ENCODE measurements at regions not wholly inside any gene's neighbourhood (a gene's known extent, or its start where the extent isn't known, plus 50 kb on each side); places are given as distances from the start of the nearest gene placed in this dataset.

GRCh38 chr10:62723375-62723774, 81.1 kb upstream of the ADO start:
- DNase-seq, result no peak

GRCh38 chr10:62724465-62724864, 80.1 kb upstream of the ADO start:
- DNase-seq, result no peak

- no peak for DNase-seq
Measured at GRCh38 chr10:62726142-62726541, 78.4 kb upstream of the ADO start.

- DNase-seq, result no peak
Measured at GRCh38 chr10:62726638-62727037, 77.9 kb upstream of the ADO start.

- DNase-seq, result no peak
Measured at GRCh38 chr10:62727934-62728333, 76.6 kb upstream of the ADO start.

DNA sequence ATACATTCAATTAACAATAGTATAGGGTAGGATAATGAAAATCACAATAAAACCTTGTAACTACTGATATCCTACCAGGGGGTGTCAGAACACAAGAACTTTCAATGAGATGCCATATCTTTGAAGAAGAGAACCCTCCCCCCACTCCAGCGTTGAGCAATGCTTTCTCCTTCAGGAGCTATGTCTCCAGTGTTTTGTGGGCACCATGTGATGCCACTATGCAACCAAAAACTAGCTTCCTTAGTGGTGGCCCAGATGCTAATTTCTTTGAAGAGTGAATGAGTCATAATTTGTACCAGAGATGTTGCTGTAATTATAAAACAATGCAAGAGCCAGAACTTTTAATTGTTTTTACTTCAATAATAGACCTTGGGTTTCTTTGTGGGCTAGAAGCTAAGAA, 76.0 kb upstream of the ADO start:
- DNase-seq, result no peak

DNA sequence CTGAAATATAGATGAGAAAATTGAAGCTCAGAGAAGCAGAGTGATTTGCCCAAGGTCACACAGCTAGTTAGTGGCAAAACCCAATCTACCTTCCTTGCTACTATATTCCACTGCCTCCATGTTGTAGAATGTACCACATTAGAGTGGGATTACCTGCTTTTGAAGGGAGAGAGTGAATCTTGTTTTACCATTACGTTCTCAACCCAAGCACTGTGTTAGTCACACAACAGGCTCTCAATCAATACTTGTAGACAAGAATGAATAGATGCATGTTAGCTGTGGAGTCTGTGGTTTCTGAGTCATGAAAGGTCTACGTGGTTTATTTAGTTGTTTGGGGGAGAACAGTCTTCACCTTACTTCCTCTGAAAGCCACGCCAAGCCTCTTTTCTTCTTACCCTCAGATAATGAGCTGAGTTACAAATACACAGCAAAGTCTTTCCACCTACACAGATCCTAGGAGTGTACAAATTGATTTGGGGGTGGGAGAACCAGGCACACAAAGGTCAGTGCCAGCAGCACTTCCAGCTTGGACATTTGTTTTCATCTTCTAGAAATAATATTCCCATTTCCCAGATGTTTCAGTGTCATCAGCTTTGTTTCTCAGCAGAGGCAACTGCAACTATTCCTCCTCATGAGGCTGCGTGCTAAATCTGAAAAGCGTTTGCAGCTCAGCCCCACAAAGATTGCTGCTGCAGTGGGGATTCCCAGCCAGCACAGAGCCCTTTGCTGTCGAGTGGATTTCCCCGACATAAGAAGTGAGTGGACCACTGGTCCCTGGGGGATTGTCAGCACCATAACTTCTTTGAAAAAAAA, 71.5 kb upstream of the ADO start:
- no peak for DNase-seq

GRCh38 chr10:62733654-62734293, 70.7 kb upstream of the ADO start:
- no peak for DNase-seq

DNA sequence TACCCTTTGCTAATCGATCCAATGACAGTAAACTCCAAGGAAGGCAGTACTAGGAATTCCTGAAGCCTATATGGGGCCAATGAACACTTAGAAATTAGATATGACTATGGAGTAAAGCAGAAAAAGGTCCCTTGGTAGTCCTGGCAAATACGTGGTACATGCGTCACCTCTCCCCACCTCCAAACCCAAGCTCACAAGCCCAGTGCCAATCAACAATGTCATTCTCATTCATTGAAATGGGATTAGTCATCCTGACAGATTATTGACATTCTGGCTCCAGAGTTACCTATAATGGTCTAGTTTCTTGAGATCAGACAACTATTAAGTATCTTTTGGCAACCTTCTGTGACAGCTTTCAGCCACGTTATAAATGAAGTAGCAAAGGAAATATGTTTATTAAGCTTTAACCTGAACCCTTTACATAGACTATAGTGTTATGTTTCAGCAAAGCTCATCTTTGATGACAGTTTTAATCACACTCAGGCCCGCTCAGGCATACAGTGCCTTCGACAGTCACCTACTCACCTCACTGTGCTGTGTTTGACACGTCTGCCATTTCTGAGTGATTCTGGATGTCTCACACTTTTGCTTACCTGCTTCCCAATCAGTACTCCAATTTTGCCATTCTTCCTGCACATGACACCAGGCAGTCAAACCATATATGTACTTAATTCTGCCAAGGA, 69.6 kb upstream of the ADO start:
- DNase-seq, result no peak

- DNase-seq, result no peak
Measured at GRCh38 chr10:62735464-62736167, 68.9 kb upstream of the ADO start.

DNA sequence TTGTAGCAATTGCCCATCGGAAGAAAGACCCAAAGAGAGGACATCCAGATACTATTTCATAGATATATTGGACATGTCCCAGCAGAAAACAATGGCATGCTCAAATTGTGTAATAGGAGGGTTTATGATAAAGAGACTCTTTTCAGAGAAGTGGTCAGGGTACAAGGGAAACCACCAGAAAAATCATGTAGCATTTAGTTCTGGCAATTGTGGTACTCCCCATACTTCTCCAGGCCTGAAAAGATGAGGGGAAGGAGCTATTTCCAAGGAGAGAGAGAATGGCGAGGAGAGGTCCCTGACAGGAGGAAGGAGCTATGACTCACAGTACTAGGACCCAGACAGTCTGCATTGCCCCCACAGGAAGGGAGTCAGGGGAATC, 68.4 kb upstream of the ADO start:
- no peak for DNase-seq

- no peak for DNase-seq
Measured at GRCh38 chr10:62738916-62739315, 65.6 kb upstream of the ADO start.

- no peak for DNase-seq
Measured at GRCh38 chr10:62740885-62741745, 63.4 kb upstream of the ADO start.

DNA sequence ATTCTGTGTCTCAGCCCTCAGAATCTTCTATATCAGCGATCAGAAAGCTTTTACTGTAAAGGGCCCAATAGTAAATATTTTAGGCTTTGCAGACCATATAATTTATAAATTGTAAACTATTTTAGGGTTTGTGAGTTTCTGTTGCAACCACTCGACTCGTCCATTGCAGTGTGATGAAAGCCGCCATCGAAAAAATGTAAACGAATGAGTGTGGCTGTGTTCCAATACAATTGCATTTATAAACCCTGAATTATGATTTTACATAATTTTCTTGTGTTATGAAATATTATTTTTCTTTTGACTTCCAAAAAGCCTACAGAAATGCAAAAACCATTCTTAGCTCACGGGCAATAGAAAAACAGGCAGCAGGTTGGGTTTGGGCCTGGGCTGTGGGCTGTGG, 62.5 kb upstream of the ADO start:
- DNase-seq, result no peak

DNA sequence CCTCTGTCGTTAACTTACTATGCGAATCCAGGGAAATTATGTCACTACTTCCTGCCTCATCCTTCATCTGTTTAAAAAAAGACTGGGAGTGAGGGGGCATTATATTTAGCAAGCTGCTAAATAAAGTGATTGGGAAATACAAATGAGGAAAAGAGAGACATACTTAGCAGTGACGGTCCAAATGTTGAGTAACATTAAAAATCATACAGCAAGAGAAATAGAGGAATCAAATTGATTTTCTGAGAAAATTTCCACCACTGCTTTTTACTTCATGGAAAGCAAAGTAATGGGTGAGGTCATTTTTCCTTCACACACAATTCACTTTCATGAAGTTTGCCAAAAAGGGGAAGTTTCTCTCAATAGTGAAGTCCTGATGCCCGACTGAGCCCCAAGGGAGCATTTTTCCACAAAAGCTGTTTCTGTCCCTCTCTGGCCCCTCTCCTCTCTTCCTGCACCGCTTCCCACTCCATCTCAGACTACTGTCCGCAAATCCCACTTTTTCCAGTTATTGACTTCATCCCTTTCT, 61.9 kb upstream of the ADO start:
- DNase-seq, result no peak

DNA sequence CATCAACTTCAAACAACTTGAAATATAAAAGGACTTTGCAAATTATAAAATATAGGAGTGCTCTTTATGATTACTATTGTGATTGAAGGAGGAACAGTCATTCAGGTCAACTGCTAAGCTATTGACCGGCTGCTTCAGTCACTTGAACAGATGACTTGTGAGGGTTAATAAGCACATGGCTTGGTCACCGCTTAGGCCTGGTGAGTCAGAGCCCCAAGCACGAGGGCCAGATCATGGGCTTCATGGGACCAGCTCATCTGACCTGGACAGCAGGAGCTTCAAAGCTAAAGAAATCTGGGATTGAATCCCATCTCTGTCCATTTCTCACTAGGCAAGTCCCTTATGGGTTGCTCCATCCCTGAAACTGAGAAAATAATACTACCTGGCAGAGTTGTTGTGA, 60.4 kb upstream of the ADO start:
- DNase-seq, result no peak

DNA sequence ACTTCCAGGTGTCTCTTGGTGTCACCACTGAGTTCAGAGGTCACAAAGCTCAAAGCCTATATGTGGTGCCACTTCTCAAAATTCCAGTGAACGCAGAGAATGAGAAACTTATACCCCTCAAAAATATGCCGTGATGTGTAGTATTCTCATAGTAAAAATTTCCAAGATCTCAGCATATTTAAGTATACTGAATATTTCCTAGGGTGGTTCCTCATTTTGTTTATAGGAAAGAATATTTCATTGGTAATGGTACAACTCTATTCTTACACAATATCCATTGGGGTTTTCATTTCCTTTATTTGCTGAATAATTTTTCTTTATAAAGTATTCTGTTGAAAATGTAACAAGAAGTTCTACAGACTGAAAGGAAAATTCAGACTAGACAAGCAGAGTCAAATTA, 58.9 kb upstream of the ADO start:
- DNase-seq, result no peak

DNA sequence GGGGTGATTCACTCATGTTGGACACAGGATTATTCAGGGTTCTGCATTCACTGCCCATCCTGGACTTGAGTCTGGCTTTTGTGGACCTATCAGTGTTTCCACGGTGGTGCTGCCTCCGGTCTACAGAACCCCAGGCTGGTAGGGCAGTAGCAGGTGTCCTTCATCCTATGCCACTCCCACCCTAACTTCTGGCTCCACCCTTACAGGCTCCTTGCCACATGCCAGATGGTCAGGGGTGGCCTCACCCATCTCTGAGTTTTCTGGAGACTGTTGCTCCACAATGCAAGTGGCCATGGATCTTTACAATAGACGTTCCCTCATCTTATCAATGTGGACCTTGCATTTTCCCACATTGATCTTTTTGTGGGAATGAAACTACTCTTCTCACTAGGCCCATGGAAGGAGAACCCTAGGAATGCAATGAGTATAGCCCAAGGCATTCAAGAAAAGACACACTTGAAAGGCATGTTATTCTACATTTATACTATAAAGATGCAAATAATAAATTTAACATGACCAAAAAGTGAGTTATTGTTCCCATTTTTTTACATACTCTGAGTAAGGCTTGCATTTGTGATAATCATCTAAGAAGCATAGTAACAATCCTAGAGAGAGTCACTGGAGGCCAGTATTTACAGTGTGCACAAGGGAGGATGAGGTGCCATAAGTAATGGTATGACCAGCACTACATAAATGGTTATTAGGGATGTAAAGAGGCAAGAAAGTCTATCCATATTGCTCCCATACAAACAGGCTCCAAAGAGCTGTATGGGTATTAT, 57.4 kb upstream of the ADO start:
- no peak for DNase-seq

DNA sequence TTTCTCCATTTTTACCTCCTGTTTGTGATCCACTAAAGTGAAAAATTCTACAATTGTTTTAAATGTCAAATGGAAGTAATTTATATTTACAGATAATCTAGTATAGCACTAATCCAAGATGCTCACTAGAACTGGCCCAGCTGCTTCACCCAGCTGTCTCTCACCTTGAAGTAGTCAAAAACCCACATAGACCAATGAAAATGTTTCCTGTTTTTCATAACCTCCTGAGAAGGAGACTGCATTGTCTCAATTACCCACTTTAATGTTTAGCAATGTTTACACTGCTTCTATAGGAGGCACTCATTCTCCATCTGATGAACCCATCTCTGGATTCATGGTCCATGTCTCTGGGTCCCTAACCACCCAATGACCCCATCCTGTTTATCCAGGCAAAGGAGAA, 56.1 kb upstream of the ADO start:
- no peak for DNase-seq

- DNase-seq, result no peak
Measured at GRCh38 chr10:62749093-62749683, 55.3 kb upstream of the ADO start.

All from GDM1 (cell line).